HCT116 (cell line): ENCODE measurements at regions not wholly inside any gene's neighbourhood (a gene's known extent, or its start where the extent isn't known, plus 50 kb on each side); places are given as distances from the start of the nearest gene placed in this dataset.

Source experiments
- ATAC-seq: fragments of 200-7000 bp; cut with Tn5 transposase; 2 replicates; pipeline ENCODE4 v1.9.1; 2020; ENCODE audit warnings: mild to moderate bottlenecking, moderate library complexity
- BruUV-seq: library from RNA; stranded (reverse); fragments of 400-500 nt; replicated peaks from 2 replicates; lab custom pipeline; 2021; lab: Mats Ljungman, UMichigan
- CTCF ChIA-PET: fragments of 300-600 bp; sonication (Branson Sonifier 250); formaldehyde crosslinking; loops from one replicate; lab custom pipeline; 2021; ENCODE audit warnings: antibody characterized with exemption; lab: Charles Lee
- POLR2A ChIA-PET: fragments of 300-600, 350-600 bp; sonication (Branson Sonifier 250); formaldehyde crosslinking; loops from one replicate; lab custom pipeline; 2021; ENCODE audit warnings: antibody characterized with exemption; lab: Charles Lee
- RAD21 ChIA-PET, 2 experiments: fragments of 300-600 bp; sonication (Branson Sonifier 250); formaldehyde crosslinking; loops; one replicate each; lab custom pipeline; 2023; ENCODE audit warnings: low total read pairs in 2 of 2; ENCODE audit not compliant: uncharacterized antibody in 2 of 2, unreplicated experiment in 2 of 2, low non-redundant PET in 1 of 2; lab: Charles Lee
- DNase-seq: peaks from one replicate; pipeline ENCODE4 v3.0.0-alpha.2; 2010; ENCODE audit warnings: low read depth, low spot score
- H2AFZ ChIP-seq: fragments of 200-600 bp; shearing (Covaris generic), sonication (generic); 2 replicates; pipeline ENCODE4 v1.6.1; 2017; ENCODE audit warnings: low read depth, mixed run types, mixed read lengths, antibody characterized with exemption, low read length; ENCODE audit not compliant: poor library complexity, severe bottlenecking
- H3K27ac ChIP-seq: 2 replicates; pipeline ENCODE4 v1.5.1; 2012; ENCODE audit warnings: low read depth, low read length
- H3K27me3 ChIP-seq: fragments of 200-600 bp; sonication (generic); 2 replicates; pipeline ENCODE4 v1.6.1; 2016; ENCODE audit warnings: mixed run types, low read length, mixed read lengths; ENCODE audit not compliant: insufficient read depth
- H3K36me3 ChIP-seq, 2 experiments: fragments of 200-500 bp in 1 of 2; fragments of 200-600 bp in 1 of 2; sonication (Bioruptor generic) in 1 of 2; sonication (generic) in 1 of 2; 2 replicates each; pipeline versions ENCODE4 v1.5.1 to v1.6.1; 2014 to 2016; ENCODE audit warnings: low read length in 2 of 2, inconsistent platforms in 1 of 2, mixed read lengths in 1 of 2, mixed run types in 1 of 2; ENCODE audit not compliant: insufficient read depth in 2 of 2, control insufficient read depth in 1 of 2
- H3K4me1 ChIP-seq, 2 experiments: fragments of 200-600 bp in 1 of 2; sonication (generic) in 1 of 2; 2 replicates each; pipeline versions ENCODE4 v1.5.1 to v1.6.1; 2012 to 2017; ENCODE audit warnings: low read length in 2 of 2, inconsistent platforms in 1 of 2, mild to moderate bottlenecking in 1 of 2, mixed read lengths in 1 of 2, mixed run types in 1 of 2, moderate library complexity in 1 of 2; ENCODE audit not compliant: insufficient read depth in 2 of 2, control insufficient read depth in 1 of 2
- H3K4me2 ChIP-seq: fragments of 200-600 bp; sonication (generic); 2 replicates; pipeline ENCODE4 v1.6.1; 2017; ENCODE audit warnings: mixed run types, low read length, mixed read lengths
- H3K4me3 ChIP-seq, 2 experiments: fragments of 200-600 bp in 1 of 2; sonication (generic) in 1 of 2; replicated peaks in 1 of 2; 2 replicates each; pipeline ENCODE4 v1.5.1; 2011 to 2016; ENCODE audit warnings: low read length in 2 of 2, control low read depth in 1 of 2, low read depth in 1 of 2, mild to moderate bottlenecking in 1 of 2, mixed read lengths in 1 of 2, mixed run types in 1 of 2
- H3K79me2 ChIP-seq: fragments of 200-600 bp; sonication (generic); 2 replicates; pipeline ENCODE4 v1.6.1; 2017; ENCODE audit warnings: mild to moderate bottlenecking, mixed run types, low read length, moderate library complexity, mixed read lengths; ENCODE audit not compliant: insufficient read depth
- H3K9ac ChIP-seq: fragments of 200-600 bp; sonication (generic); 2 replicates; pipeline ENCODE4 v1.6.1; 2016; ENCODE audit warnings: low read length, mixed read lengths
- H3K9me2 ChIP-seq: fragments of 200-600 bp; sonication (generic), shearing (Covaris generic); 2 replicates; pipeline ENCODE4 v1.6.1; 2017; ENCODE audit warnings: mixed run types, mild to moderate bottlenecking, moderate library complexity; ENCODE audit not compliant: insufficient read depth
- H3K9me3 ChIP-seq, 2 experiments: fragments of 200-500 bp in 1 of 2; fragments of 200-600 bp in 1 of 2; sonication (Bioruptor generic) in 1 of 2; sonication (generic) in 1 of 2; 2 replicates each; pipeline ENCODE4 v1.6.1; 2014 to 2017; ENCODE audit warnings: low read length in 2 of 2, mixed read lengths in 2 of 2, inconsistent platforms in 1 of 2, low read depth in 1 of 2, mild to moderate bottlenecking in 1 of 2, mixed run types in 1 of 2, moderate library complexity in 1 of 2; ENCODE audit not compliant: control insufficient read depth in 1 of 2, insufficient read depth in 1 of 2
- H4K20me1 ChIP-seq: fragments of 200-600 bp; sonication (generic), shearing (Covaris generic); 2 replicates; pipeline ENCODE4 v1.6.1; 2017; ENCODE audit warnings: mixed run types, mild to moderate bottlenecking, moderate library complexity; ENCODE audit not compliant: insufficient read depth
- CBX3 ChIP-seq: IDR thresholded peaks from 2 replicates; pipeline ENCODE4 v1.6.1; 2012; ENCODE audit warnings: low read depth
- FOSL1 ChIP-seq: IDR thresholded peaks from 2 replicates; pipeline ENCODE4 v1.6.1; 2012; ENCODE audit warnings: low read depth
- JUND ChIP-seq: IDR thresholded peaks from 2 replicates; pipeline ENCODE4 v1.6.1; 2012
- TCF7L2 ChIP-seq: IDR thresholded peaks from 2 replicates; pipeline ENCODE4 v1.7.0; 2011; ENCODE audit warnings: borderline replicate concordance, inconsistent platforms; ENCODE audit not compliant: insufficient read depth, insufficient read length; ENCODE audit errors: extremely low read depth
- ZNF274 ChIP-seq: fragments of 200-500 bp; sonication (Bioruptor generic); IDR thresholded peaks from 2 replicates; pipeline ENCODE4 v1.6.1; 2014; ENCODE audit warnings: mild to moderate bottlenecking, low read depth, low read length, inconsistent platforms
- intact Hi-C: fragments of 100-400 bp; cut with micrococcal nuclease; formaldehyde crosslinking; loops from 2 replicates; pipeline ENCODE4 v1.10.0; 2022
- TF ChIP-seq, protein P1 (sequence below): IDR thresholded peaks from 2 replicates; pipeline ENCODE4 v1.6.1; 2012
- TF ChIP-seq, protein P2 (sequence below), 3 experiments: fragments of 200-600 bp in 1 of 3; sonication (generic) in 1 of 3; IDR thresholded peaks in 2 of 3; conservative IDR thresholded peaks in 1 of 3; 2 replicates each; pipeline ENCODE4 v1.5.1; 2012 to 2017; ENCODE audit warnings: low read depth in 2 of 3, low read length in 2 of 3, antibody characterized with exemption in 1 of 3, borderline replicate concordance in 1 of 3, control low read depth in 1 of 3, mild to moderate bottlenecking in 1 of 3, mixed read lengths in 1 of 3, mixed run types in 1 of 3, moderate library complexity in 1 of 3; ENCODE audit not compliant: insufficient read depth in 1 of 3

- Histone ChIP-seq H3K4me3 (no peak overlapping the region), H3K4me1 (no peaks in the 10 kb centered on the region), H2AFZ (no peak overlapping the region), H3K79me2 (no peaks in the 10 kb centered on the region), H3K36me3 (no peaks in the 10 kb centered on the region), H3K9me2 (no peaks in the 10 kb centered on the region), H3K4me2 (no peak overlapping the region), H4K20me1 (no peaks in the 10 kb centered on the region), H3K9ac (no peak overlapping the region), H3K27ac (no peak overlapping the region), H3K27me3 (peaks cover 19% of the 10 kb centered on the region), H3K9me3 (no peaks in the 10 kb centered on the region)
- CTCF ChIA-PET = no interaction called here
- ATAC-seq (no peak), DNase-seq (no peak)
- intact Hi-C loops = no loop called here
- POLR2A ChIA-PET = no interaction called here
- no peak for TF ChIP-seq ZNF274
- BruUV-seq = no TSS peak
- RAD21 ChIA-PET = no interaction called here
These were observed 139.2 kb downstream of the SEC16B start for GRCh38 chr1:177830531-177831135.

- no peaks in the 10 kb centered on the region for H3K4me1 ChIP-seq
- H3K9ac ChIP-seq = no peak overlapping the region
- H3K9me3 ChIP-seq = no peaks in the 10 kb centered on the region
- H3K9me2 ChIP-seq = no peaks in the 10 kb centered on the region
- intact Hi-C loops = no loop called here
- ChIA-PET POLR2A (no interaction called here), RAD21 (no interaction called here), CTCF (no interaction called here)
- no peak overlapping the region for H3K27ac ChIP-seq
- no peak overlapping the region for H3K4me3 ChIP-seq
- H3K4me2 ChIP-seq = no peak overlapping the region
- no peaks in the 10 kb centered on the region for H3K79me2 ChIP-seq
- H2AFZ ChIP-seq = no peak overlapping the region
- TF ChIP-seq, protein P1, sequence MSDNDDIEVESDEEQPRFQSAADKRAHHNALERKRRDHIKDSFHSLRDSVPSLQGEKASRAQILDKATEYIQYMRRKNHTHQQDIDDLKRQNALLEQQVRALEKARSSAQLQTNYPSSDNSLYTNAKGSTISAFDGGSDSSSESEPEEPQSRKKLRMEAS = no peak
- TF ChIP-seq CBX3 (no peak), TCF7L2 (no peak), FOSL1 (no peak), JUND (no peak)
- TF ChIP-seq, protein P2, sequence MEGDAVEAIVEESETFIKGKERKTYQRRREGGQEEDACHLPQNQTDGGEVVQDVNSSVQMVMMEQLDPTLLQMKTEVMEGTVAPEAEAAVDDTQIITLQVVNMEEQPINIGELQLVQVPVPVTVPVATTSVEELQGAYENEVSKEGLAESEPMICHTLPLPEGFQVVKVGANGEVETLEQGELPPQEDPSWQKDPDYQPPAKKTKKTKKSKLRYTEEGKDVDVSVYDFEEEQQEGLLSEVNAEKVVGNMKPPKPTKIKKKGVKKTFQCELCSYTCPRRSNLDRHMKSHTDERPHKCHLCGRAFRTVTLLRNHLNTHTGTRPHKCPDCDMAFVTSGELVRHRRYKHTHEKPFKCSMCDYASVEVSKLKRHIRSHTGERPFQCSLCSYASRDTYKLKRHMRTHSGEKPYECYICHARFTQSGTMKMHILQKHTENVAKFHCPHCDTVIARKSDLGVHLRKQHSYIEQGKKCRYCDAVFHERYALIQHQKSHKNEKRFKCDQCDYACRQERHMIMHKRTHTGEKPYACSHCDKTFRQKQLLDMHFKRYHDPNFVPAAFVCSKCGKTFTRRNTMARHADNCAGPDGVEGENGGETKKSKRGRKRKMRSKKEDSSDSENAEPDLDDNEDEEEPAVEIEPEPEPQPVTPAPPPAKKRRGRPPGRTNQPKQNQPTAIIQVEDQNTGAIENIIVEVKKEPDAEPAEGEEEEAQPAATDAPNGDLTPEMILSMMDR (IDR thresholded peaks at IDR 0.05 in 2 of 3, conservative IDR thresholded peaks at IDR 0.05 in 1 of 3; ENCODE audit: borderline replicate concordance in 1 of 3, insufficient read depth in 1 of 3, low read depth in 2 of 3, low read length in 2 of 3) = no peak
- ATAC-seq (no peak), DNase-seq (no peak)
- H4K20me1 ChIP-seq = no peaks in the 10 kb centered on the region
- BruUV-seq = no TSS peak
- peaks cover 39% of the 10 kb centered on the region for H3K27me3 ChIP-seq
- H3K36me3 ChIP-seq = no peaks in the 10 kb centered on the region
These were observed 144.5 kb downstream of the SEC16B start for GRCh38 chr1:177825276-177825901.
